ENCODE measurements at regions not wholly inside any gene's neighbourhood (a gene's known extent, or its start where the extent isn't known, plus 50 kb on each side); places are given as distances from the start of the nearest gene placed in this dataset.

- TF ChIP-seq CTCF (IDR thresholded peaks at IDR 0.05) (no peak), POLR2A (IDR thresholded peaks at IDR 0.05) (no peak)
Observed at GRCh38 chr13:89072979-89073378, 1401.8 kb downstream of the SLITRK5 start.
